ENCODE measurements at regions not wholly inside any gene's neighbourhood (a gene's known extent, or its start where the extent isn't known, plus 50 kb on each side); places are given as distances from the start of the nearest gene placed in this dataset.

- intact Hi-C loops (cut with DNase I; ENCODE audit: low total_unique reads): no loop called here
- DNase-seq: no peak
- Histone ChIP-seq H3K9me3 (peaks cover 0 to 7% of the 10 kb centered on the region in 2 donors), H3K4me1 (peaks cover 0 to 17% (median 9%) of the 10 kb centered on the region in 4 donors), H3K36me3 (no peaks in the 10 kb centered on the region), H3K4me3 (no peak overlapping the region), H3K27ac (no peak overlapping the region), H3K27me3 (no peaks in the 10 kb centered on the region)
- 36 to 44% methylated on average over 7 to 11 of the region's 11 CpGs for WGBS, 2 donors (ENCODE audit: low coverage in 1 of 2)
- TF ChIP-seq EP300 (IDR thresholded peaks at IDR 0.05; ENCODE audit: low read depth) (no peak), CTCF (IDR thresholded peaks at IDR 0.05) (no peak), POLR2A (IDR thresholded peaks at IDR 0.05) (no peak), POLR2AphosphoS5 (IDR thresholded peaks at IDR 0.05) (no peak)
- in situ Hi-C loops (cut with MboI; ENCODE audit: low pct_ligation_motif_present in 1 of 4, low pct_unique_long_range_greater_than_20kb in 1 of 4, low sequenced_read_pairs in 3 of 4): no loop called here
These were observed 208.1 kb downstream of the VAPA start for GRCh38 chr18:10121786-10122515.

- DNase-seq: no peak
- no peaks in the 10 kb centered on the region for H3K36me3 ChIP-seq
- H3K27ac ChIP-seq: no peak overlapping the region
- intact Hi-C loops (cut with DNase I; ENCODE audit: low total_unique reads) (no loop called here), in situ Hi-C loops (cut with MboI; ENCODE audit: low pct_ligation_motif_present in 1 of 4, low pct_unique_long_range_greater_than_20kb in 1 of 4, low sequenced_read_pairs in 3 of 4) (no loop called here)
- H3K27me3 ChIP-seq: no peaks in the 10 kb centered on the region
- H3K4me3 ChIP-seq: no peak overlapping the region
- peaks cover 0 to 17% (median 9%) of the 10 kb centered on the region in 4 donors for H3K4me1 ChIP-seq
- peaks cover 0 to 7% of the 10 kb centered on the region in 2 donors for H3K9me3 ChIP-seq
- WGBS, 2 donors (ENCODE audit: low coverage in 1 of 2): 78 to 83% methylated on average over 15 to 19 of the region's 19 CpGs
- no peak for TF ChIP-seq POLR2A (IDR thresholded peaks at IDR 0.05)
- no peak for TF ChIP-seq EP300 (IDR thresholded peaks at IDR 0.05; ENCODE audit: low read depth)
- no peak for TF ChIP-seq POLR2AphosphoS5 (IDR thresholded peaks at IDR 0.05)
These were observed 209.5 kb downstream of the VAPA start for GRCh38 chr18:10122988-10123950.

GRCh38 chr18:10124071-10124470, 210.3 kb downstream of the VAPA start:
- no peak overlapping the region for H3K27ac ChIP-seq
- H3K4me3 ChIP-seq: no peak overlapping the region
- DNase-seq: no peak
- WGBS, 2 donors (ENCODE audit: low coverage in 1 of 2): 95 to 100% methylated on average over 3 to 9 of the region's 9 CpGs
- no peak for TF ChIP-seq CTCF (IDR thresholded peaks at IDR 0.05)
- no peak for TF ChIP-seq POLR2A (IDR thresholded peaks at IDR 0.05)
- no peak for TF ChIP-seq EP300 (IDR thresholded peaks at IDR 0.05; ENCODE audit: low read depth)
- TF ChIP-seq POLR2AphosphoS5 (IDR thresholded peaks at IDR 0.05): no peak
- peaks cover 0 to 6% of the 10 kb centered on the region in 2 donors for H3K9me3 ChIP-seq
- in situ Hi-C loops (cut with MboI; ENCODE audit: low pct_ligation_motif_present in 1 of 4, low pct_unique_long_range_greater_than_20kb in 1 of 4, low sequenced_read_pairs in 3 of 4): no loop called here
- H3K27me3 ChIP-seq: no peaks in the 10 kb centered on the region
- intact Hi-C loops (cut with DNase I; ENCODE audit: low total_unique reads): no loop called here
- peaks cover 0 to 17% (median 9%) of the 10 kb centered on the region in 4 donors for H3K4me1 ChIP-seq
- no peaks in the 10 kb centered on the region for H3K36me3 ChIP-seq

GRCh38 chr18:10124557-10124956, 210.7 kb downstream of the VAPA start:
- Histone ChIP-seq H3K36me3 (no peaks in the 10 kb centered on the region), H3K4me3 (no peak overlapping the region), H3K27ac (no peak overlapping the region), H3K9me3 (peaks cover 0 to 1% of the 10 kb centered on the region in 2 donors), H3K4me1 (peaks cover 0 to 17% (median 9%) of the 10 kb centered on the region in 4 donors), H3K27me3 (no peaks in the 10 kb centered on the region)
- intact Hi-C loops (cut with DNase I; ENCODE audit: low total_unique reads) (no loop called here), in situ Hi-C loops (cut with MboI; ENCODE audit: low pct_ligation_motif_present in 1 of 4, low pct_unique_long_range_greater_than_20kb in 1 of 4, low sequenced_read_pairs in 3 of 4) (no loop called here)
- WGBS, 2 donors (ENCODE audit: low coverage in 1 of 2): 95% methylated on average over 4 of the region's 4 CpGs; no CpG with 5 or more reads in 1 of the 2 donors
- DNase-seq: no peak
- TF ChIP-seq CTCF (IDR thresholded peaks at IDR 0.05) (no peak), POLR2A (IDR thresholded peaks at IDR 0.05) (no peak), EP300 (IDR thresholded peaks at IDR 0.05; ENCODE audit: low read depth) (no peak), POLR2AphosphoS5 (IDR thresholded peaks at IDR 0.05) (no peak)
